Mesendoderm (in vitro differentiated cells): ENCODE measurements at regions not wholly inside any gene's neighbourhood (a gene's known extent, or its start where the extent isn't known, plus 50 kb on each side); places are given as distances from the start of the nearest gene placed in this dataset.

Experiments used
- DNase-seq: peaks from one replicate; pipeline ENCODE4 v3.0.0; 2013
- H2AK5ac ChIP-seq: 2 replicates; pipeline ENCODE4 v1.6.1; 2013; ENCODE audit warnings: low read length, inconsistent platforms
- H2BK120ac ChIP-seq: 2 replicates; pipeline ENCODE4 v1.6.1; 2013; ENCODE audit warnings: low read depth, mild to moderate bottlenecking, low read length, moderate library complexity, mixed read lengths
- H2BK15ac ChIP-seq: replicated peaks from 2 replicates; pipeline ENCODE4 v1.6.1; 2013; ENCODE audit warnings: low read depth, mild to moderate bottlenecking, moderate library complexity
- H2BK5ac ChIP-seq: 2 replicates; pipeline ENCODE4 v1.6.1; 2013; ENCODE audit warnings: low read length, inconsistent platforms
- H3K18ac ChIP-seq: 2 replicates; pipeline ENCODE4 v1.6.1; 2013; ENCODE audit warnings: mild to moderate bottlenecking, low read length, mixed read lengths
- H3K23ac ChIP-seq: one replicate; pipeline ENCODE4 v1.6.1; 2013; ENCODE audit warnings: low read length
- H3K27ac ChIP-seq: 2 replicates; pipeline ENCODE4 v1.5.1; 2013; ENCODE audit warnings: low read depth, mild to moderate bottlenecking, inconsistent platforms, low read length, moderate library complexity
- H3K27me3 ChIP-seq: 2 replicates; pipeline ENCODE4 v1.6.1; 2013; ENCODE audit warnings: low read length, control low read depth, mild to moderate bottlenecking, inconsistent platforms; ENCODE audit not compliant: insufficient read depth, poor library complexity
- H3K36me3 ChIP-seq: 2 replicates; pipeline ENCODE4 v1.6.1; 2013; ENCODE audit warnings: low read length, inconsistent platforms; ENCODE audit not compliant: control insufficient read depth, insufficient read depth
- H3K4ac ChIP-seq: one replicate; pipeline ENCODE4 v1.6.1; 2013; ENCODE audit warnings: low read depth, mild to moderate bottlenecking, low read length, moderate library complexity
- H3K4me1 ChIP-seq: 2 replicates; pipeline ENCODE4 v1.6.1; 2013; ENCODE audit warnings: low read depth, low read length, inconsistent platforms; ENCODE audit not compliant: control insufficient read depth
- H3K4me2 ChIP-seq: 2 replicates; pipeline ENCODE4 v1.6.1; 2013; ENCODE audit warnings: low read length
- H3K4me3 ChIP-seq: 2 replicates; pipeline ENCODE4 v1.5.1; 2013; ENCODE audit warnings: mild to moderate bottlenecking, low read length
- H3K56ac ChIP-seq: one replicate; pipeline ENCODE4 v1.6.1; 2013; ENCODE audit warnings: low read length
- H3K79me1 ChIP-seq: 2 replicates; pipeline ENCODE4 v1.6.1; 2013; ENCODE audit warnings: low read length, inconsistent platforms
- H3K79me2 ChIP-seq: 2 replicates; pipeline ENCODE4 v1.6.1; 2013; ENCODE audit warnings: mild to moderate bottlenecking, low read length; ENCODE audit not compliant: control insufficient read depth, insufficient read depth
- H3K9ac ChIP-seq: 2 replicates; pipeline ENCODE4 v1.6.1; 2013; ENCODE audit warnings: low read length, inconsistent platforms
- H4K5ac ChIP-seq: one replicate; pipeline ENCODE4 v1.6.1; 2013; ENCODE audit warnings: low read length
- H4K8ac ChIP-seq: one replicate; pipeline ENCODE4 v1.6.1; 2013; ENCODE audit warnings: low read depth, mild to moderate bottlenecking, control low read depth, low read length, moderate library complexity
- WGBS: extraction: QIAGEN DNeasy Blood & Tissue Kit; methylation state at CpG from one replicate; pipeline ENCODE4 v1.1.7; 2013; ENCODE audit warnings: low lambda C conversion rate, missing lambda C conversion rate; ENCODE audit not compliant: insufficient coverage; ENCODE audit errors: extremely low coverage; 5-methylcytosine and 5-hydroxymethylcytosine counted together

DNA sequence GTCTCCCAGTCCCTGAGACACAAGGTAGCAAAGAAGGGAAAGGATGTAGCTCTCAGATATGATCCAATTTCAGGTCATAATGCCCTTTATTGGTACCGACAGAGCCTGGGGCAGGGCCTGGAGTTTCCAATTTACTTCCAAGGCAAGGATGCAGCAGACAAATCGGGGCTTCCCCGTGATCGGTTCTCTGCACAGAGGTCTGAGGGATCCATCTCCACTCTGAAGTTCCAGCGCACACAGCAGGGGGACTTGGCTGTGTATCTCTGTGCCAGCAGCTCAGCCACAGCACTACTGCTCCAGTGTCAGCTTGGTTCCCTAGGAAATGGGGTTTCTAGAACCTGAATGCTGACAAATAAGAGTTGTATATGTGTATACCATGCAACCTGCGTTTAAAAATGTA, 74.6 kb upstream of the PRSS58 start:
- WGBS = no CpG with 5 or more reads among the region's 6 CpGs
- no peak overlapping the region for H3K56ac ChIP-seq
- no peak for DNase-seq

DNA sequence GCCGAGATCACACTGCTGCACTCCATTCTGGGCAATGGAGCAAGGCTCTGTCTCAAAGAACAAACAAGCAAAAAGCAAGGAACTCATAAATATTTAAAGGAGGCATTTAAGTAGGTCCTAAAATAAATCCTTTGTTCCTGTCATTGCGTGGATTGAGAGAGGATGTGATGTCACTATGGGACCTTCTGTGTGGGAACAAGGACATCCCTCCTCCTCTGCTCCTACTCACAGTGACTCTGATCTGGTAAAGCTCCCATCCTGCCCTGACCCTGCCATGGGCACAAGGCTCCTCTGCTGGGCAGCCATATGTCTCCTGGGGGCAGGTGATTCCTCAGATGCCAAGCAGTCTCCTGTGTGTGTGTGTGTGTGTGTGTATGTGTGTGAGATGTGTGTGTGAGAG, 74.1 kb upstream of the PRSS58 start:
- no peak for DNase-seq
- Histone ChIP-seq H3K79me2 (no peaks in the 10 kb centered on the region), H3K4me2 (no peak overlapping the region), H4K5ac (no peak overlapping the region), H3K4me1 (no peaks in the 10 kb centered on the region), H3K56ac (no peak overlapping the region), H2BK5ac (no peak overlapping the region), H4K8ac (no peak overlapping the region), H2BK120ac (no peak overlapping the region), H2BK15ac (no peak overlapping the region), H3K18ac (no peak overlapping the region), H3K79me1 (no peaks in the 10 kb centered on the region), H3K4ac (no peak overlapping the region), H2AK5ac (no peak overlapping the region), H3K36me3 (no peaks in the 10 kb centered on the region), H3K23ac (no peak overlapping the region), H3K9ac (no peak overlapping the region), H3K27ac (no peak overlapping the region), H3K4me3 (no peak overlapping the region), H3K27me3 (no peaks in the 10 kb centered on the region)
- WGBS = no CpG with 5 or more reads among the region's 2 CpGs

More for the DNA sequence above, 74.6 kb upstream of the PRSS58 start:
- Histone ChIP-seq H3K36me3 (no peaks in the 10 kb centered on the region), H3K18ac (no peak overlapping the region), H3K27me3 (no peaks in the 10 kb centered on the region), H4K8ac (no peak overlapping the region), H3K79me2 (no peaks in the 10 kb centered on the region), H3K4me2 (no peak overlapping the region), H2BK120ac (no peak overlapping the region), H3K27ac (no peak overlapping the region), H3K79me1 (no peaks in the 10 kb centered on the region), H2BK5ac (no peak overlapping the region), H3K4me3 (no peak overlapping the region), H4K5ac (no peak overlapping the region), H3K9ac (no peak overlapping the region), H3K4me1 (no peaks in the 10 kb centered on the region), H3K23ac (no peak overlapping the region), H2AK5ac (no peak overlapping the region), H2BK15ac (no peak overlapping the region), H3K4ac (no peak overlapping the region)

DNA sequence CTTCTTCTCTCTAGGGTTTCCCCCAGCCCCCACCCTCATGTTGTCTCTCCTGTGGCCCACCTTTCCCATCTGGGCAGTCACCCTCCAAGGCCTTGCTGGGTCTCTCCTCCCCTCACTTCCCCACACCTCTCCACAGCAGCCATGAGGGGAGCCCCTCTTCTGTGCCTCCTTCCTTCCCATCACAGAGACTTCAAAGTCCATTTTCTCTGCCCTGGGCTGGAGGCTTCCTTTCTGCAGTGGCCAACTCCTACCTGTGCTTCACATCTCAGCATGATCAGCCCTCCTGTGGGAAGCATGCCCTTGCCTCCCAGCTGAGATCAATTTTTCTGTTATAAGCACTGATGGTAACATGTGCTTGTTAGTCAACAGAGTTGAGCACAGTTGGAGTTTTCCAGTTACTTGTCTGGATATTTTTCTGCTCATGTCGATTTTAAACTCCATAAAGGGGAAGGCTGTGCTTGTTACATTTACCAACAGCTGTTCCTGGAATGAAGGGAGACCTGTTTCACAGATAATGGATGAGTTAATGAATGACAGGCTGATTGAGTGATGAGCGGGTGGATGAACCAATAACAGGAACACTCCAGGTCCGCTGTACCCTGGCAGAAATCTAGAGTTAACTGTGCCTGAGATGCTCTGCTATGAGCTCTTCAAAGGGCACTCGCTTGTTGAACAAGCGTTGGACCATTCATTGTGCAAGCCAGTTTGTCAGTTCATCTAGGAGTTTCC, 71.4 kb upstream of the PRSS58 start:
- Histone ChIP-seq H4K8ac (no peak overlapping the region), H2BK120ac (no peak overlapping the region), H3K27me3 (no peaks in the 10 kb centered on the region), H3K4me3 (no peak overlapping the region), H3K4me2 (no peak overlapping the region), H3K79me2 (no peaks in the 10 kb centered on the region), H4K5ac (no peak overlapping the region), H2BK5ac (no peak overlapping the region), H3K36me3 (no peaks in the 10 kb centered on the region), H3K23ac (no peak overlapping the region), H2BK15ac (no peak overlapping the region), H3K18ac (no peak overlapping the region), H3K4ac (no peak overlapping the region), H3K9ac (no peak overlapping the region), H3K56ac (no peak overlapping the region), H3K27ac (no peak overlapping the region), H2AK5ac (no peak overlapping the region), H3K79me1 (no peaks in the 10 kb centered on the region), H3K4me1 (no peaks in the 10 kb centered on the region)
- DNase-seq = no peak
- no CpG with 5 or more reads among the region's 5 CpGs for WGBS

DNA sequence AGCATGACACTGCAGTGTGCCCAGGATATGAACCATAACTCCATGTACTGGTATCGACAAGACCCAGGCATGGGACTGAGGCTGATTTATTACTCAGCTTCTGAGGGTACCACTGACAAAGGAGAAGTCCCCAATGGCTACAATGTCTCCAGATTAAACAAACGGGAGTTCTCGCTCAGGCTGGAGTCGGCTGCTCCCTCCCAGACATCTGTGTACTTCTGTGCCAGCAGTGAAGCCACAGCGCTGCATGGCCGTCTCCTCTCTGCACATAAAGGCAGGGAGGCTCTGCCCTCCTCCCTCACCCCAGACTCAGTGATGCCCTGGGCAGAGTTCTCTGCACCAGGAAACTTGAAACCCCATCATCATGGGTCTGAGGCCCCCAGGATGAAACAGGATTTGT, 70.7 kb upstream of the PRSS58 start:
- Histone ChIP-seq H4K5ac (no peak overlapping the region), H4K8ac (no peak overlapping the region), H3K27me3 (no peaks in the 10 kb centered on the region), H3K4me2 (no peak overlapping the region), H3K4me1 (peaks cover 2% of the 10 kb centered on the region), H3K27ac (no peak overlapping the region), H2BK15ac (no peak overlapping the region), H2AK5ac (no peak overlapping the region), H3K18ac (no peak overlapping the region), H3K79me2 (no peaks in the 10 kb centered on the region), H3K9ac (no peak overlapping the region), H3K56ac (no peak overlapping the region), H3K23ac (no peak overlapping the region), H2BK5ac (no peak overlapping the region), H3K36me3 (no peaks in the 10 kb centered on the region), H3K4ac (no peak overlapping the region), H3K79me1 (no peaks in the 10 kb centered on the region), H2BK120ac (no peak overlapping the region), H3K4me3 (no peak overlapping the region)
- no peak for DNase-seq
- WGBS = no CpG with 5 or more reads among the region's 6 CpGs

DNA sequence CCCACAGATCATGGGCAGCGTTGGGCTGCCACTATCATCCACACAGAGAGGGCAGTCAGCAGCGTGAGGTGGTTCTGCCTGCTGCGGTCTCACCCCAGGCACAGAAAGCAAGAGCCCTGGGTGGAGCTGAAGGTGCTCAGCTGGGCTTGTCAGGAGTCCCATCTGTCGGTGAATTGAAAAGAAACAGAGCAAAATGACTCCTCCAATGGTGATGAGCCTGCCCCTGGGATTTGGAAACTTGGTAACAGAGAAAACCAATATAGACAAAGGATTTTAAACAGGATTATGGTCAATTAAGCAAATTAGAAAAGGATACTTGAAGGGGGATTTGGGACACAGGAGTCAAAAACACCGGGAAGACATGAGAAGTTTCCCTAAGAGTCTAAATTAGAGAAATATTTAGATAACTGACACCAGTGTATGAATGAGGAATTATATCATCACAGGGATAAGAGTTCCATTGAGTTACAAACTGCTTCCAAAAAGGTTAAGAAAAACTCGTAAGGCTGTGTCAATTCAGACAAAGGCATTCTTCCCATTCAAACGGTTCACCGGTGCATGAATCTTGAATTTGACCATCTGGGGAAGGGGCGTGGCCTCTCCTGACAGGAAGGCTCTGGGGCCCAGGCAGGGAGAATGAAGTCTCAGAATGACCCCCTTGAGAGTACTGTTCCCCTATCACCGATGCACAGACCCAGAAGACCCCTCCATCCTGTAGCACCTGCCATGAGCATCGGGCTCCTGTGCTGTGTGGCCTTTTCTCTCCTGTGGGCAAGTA, 70.0 kb upstream of the PRSS58 start:
- Histone ChIP-seq H3K56ac (no peak overlapping the region), H2BK15ac (no peak overlapping the region), H3K4me2 (no peak overlapping the region), H3K36me3 (no peaks in the 10 kb centered on the region), H2BK5ac (no peak overlapping the region), H3K79me1 (no peaks in the 10 kb centered on the region), H3K4me1 (peaks cover 2% of the 10 kb centered on the region), H3K4me3 (no peak overlapping the region), H3K9ac (no peak overlapping the region), H3K79me2 (no peaks in the 10 kb centered on the region), H4K8ac (no peak overlapping the region), H2AK5ac (no peak overlapping the region), H3K23ac (no peak overlapping the region), H2BK120ac (no peak overlapping the region), H3K27ac (no peak overlapping the region), H4K5ac (no peak overlapping the region), H3K4ac (no peak overlapping the region), H3K27me3 (no peaks in the 10 kb centered on the region), H3K18ac (no peak overlapping the region)
- no peak for DNase-seq
- no CpG with 5 or more reads among the region's 11 CpGs for WGBS
